Ovary (tissue), 3 donors: ENCODE measurements at regions not wholly inside any gene's neighbourhood (a gene's known extent, or its start where the extent isn't known, plus 50 kb on each side); places are given as distances from the start of the nearest gene placed in this dataset.

ENCODE experiments used
- CTCF ChIP-seq, 3 donors: fragments of 450-650 bp in 2 of 3; fragments of 200-600 bp in 1 of 3; IDR thresholded peaks; one replicate each; pipeline versions ENCODE4 v1.5.1 to v1.8.0; 2016 to 2022; ENCODE audit warnings: antibody characterized with exemption in 3 of 3, mild to moderate bottlenecking in 1 of 3
- EP300 ChIP-seq: sonication (generic); formaldehyde crosslinking; IDR thresholded peaks from one replicate; pipeline ENCODE4 v1.6.1; 2017; ENCODE audit warnings: antibody characterized with exemption
- POLR2A ChIP-seq: fragments of 450-650 bp; IDR thresholded peaks from one replicate; pipeline ENCODE4 v1.6.1; 2017; ENCODE audit warnings: antibody characterized with exemption, mild to moderate bottlenecking, moderate library complexity
- donor health status: DM: no; HTN: no; CAD: no.

GRCh38 chr12:42728770-42729534 lies 139.4 kb upstream of the PRICKLE1 start:
- TF ChIP-seq CTCF (IDR thresholded peaks at IDR 0.05) (no peak), POLR2A (no peak), EP300 (no peak)
